RWPE2 (cell line): ENCODE measurements at regions not wholly inside any gene's neighbourhood (a gene's known extent, or its start where the extent isn't known, plus 50 kb on each side); places are given as distances from the start of the nearest gene placed in this dataset.

ENCODE experiments used
- ATAC-seq: fragments of 200-7000 bp; cut with Tn5 transposase; 3 replicates; pipeline ENCODE4 v1.9.1; 2021; ENCODE audit warnings: low read depth
- DNase-seq: peaks from one replicate; pipeline ENCODE4 v3.0.0-alpha.2; 2020; ENCODE audit warnings: low spot score
- H3K27ac ChIP-seq: fragments of 450-650 bp; 2 replicates; pipeline ENCODE4 v1.5.1; 2017; ENCODE audit warnings: mild to moderate bottlenecking; ENCODE audit not compliant: poor library complexity, severe bottlenecking
- H3K27me3 ChIP-seq: fragments of 250-450 bp; sonication (Bioruptor Pico); 2 replicates; pipeline ENCODE4 v1.5.1; 2021; ENCODE audit warnings: mild to moderate bottlenecking, moderate library complexity; ENCODE audit not compliant: insufficient read depth, poor library complexity, severe bottlenecking
- H3K36me3 ChIP-seq: fragments of 250-450 bp; sonication (Bioruptor Pico); 2 replicates; pipeline ENCODE4 v1.5.1; 2020; ENCODE audit warnings: low read depth, mild to moderate bottlenecking, moderate library complexity
- H3K4me1 ChIP-seq: fragments of 250-450 bp; sonication (Bioruptor Pico); 2 replicates; pipeline ENCODE4 v1.5.1; 2021; ENCODE audit warnings: mild to moderate bottlenecking, moderate library complexity; ENCODE audit not compliant: insufficient read depth, poor library complexity, severe bottlenecking
- H3K4me3 ChIP-seq: fragments of 250-450 bp; sonication (Bioruptor Pico); 2 replicates; pipeline ENCODE4 v1.5.1; 2021; ENCODE audit warnings: mild to moderate bottlenecking, moderate library complexity; ENCODE audit not compliant: severe bottlenecking
- H3K9me3 ChIP-seq: fragments of 250-450 bp; sonication (Bioruptor Pico); 2 replicates; pipeline ENCODE4 v1.5.1; 2021; ENCODE audit warnings: mild to moderate bottlenecking, moderate library complexity; ENCODE audit not compliant: severe bottlenecking
- TF ChIP-seq, protein P1 (sequence below): fragments of 450-650 bp; IDR thresholded peaks from one replicate; pipeline ENCODE4 v1.5.1; 2017; ENCODE audit warnings: mild to moderate bottlenecking, moderate library complexity; ENCODE audit not compliant: poor library complexity, severe bottlenecking

DNA sequence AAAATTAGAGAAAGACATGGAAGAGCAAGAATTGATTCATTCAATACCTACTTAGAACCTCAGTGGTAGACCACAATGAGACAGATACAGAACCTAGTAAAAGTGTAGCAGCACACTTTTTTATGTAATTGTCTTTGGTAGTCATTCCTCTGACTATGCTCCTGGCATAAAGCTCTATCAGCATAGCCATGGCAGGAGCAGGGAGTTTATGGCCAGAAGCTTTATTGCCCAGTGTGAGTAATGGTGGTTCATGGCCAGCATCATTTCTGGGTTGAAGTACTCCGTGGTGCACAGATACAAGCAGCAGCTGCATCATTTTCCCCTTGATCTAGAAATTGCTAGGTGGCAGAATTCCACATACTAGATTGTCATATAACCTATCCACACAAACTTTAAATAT is 352.6 kb downstream of the TBC1D4 start:
- Histone ChIP-seq H3K27me3 (no peaks in the 10 kb centered on the region), H3K27ac (no peak overlapping the region), H3K36me3 (no peaks in the 10 kb centered on the region), H3K4me1 (no peaks in the 10 kb centered on the region), H3K9me3 (no peaks in the 10 kb centered on the region), H3K4me3 (no peak overlapping the region)
- TF ChIP-seq, protein P1, sequence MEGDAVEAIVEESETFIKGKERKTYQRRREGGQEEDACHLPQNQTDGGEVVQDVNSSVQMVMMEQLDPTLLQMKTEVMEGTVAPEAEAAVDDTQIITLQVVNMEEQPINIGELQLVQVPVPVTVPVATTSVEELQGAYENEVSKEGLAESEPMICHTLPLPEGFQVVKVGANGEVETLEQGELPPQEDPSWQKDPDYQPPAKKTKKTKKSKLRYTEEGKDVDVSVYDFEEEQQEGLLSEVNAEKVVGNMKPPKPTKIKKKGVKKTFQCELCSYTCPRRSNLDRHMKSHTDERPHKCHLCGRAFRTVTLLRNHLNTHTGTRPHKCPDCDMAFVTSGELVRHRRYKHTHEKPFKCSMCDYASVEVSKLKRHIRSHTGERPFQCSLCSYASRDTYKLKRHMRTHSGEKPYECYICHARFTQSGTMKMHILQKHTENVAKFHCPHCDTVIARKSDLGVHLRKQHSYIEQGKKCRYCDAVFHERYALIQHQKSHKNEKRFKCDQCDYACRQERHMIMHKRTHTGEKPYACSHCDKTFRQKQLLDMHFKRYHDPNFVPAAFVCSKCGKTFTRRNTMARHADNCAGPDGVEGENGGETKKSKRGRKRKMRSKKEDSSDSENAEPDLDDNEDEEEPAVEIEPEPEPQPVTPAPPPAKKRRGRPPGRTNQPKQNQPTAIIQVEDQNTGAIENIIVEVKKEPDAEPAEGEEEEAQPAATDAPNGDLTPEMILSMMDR, result no peak
- DNase-seq (no peak), ATAC-seq (no peak)

DNA sequence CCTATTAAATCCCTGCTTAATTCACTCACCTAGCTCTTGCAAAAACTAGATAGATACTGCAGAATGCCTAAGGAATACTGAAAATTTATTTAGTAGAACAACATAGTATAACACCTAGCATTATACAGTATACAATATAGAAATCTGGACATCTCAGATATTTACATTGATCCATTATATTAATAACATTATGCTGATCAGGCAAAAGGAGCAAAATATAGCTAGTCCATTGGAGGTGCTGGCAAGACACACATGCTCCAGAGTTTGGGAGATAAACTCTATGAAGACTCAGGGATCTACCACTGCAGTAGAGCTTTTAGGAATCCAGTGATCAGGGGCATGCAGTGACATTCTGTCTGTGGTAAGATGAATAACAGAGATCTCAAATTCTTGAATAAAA is 357.6 kb downstream of the TBC1D4 start:
- Histone ChIP-seq H3K27me3 (no peaks in the 10 kb centered on the region), H3K4me3 (no peak overlapping the region), H3K36me3 (no peaks in the 10 kb centered on the region), H3K27ac (no peak overlapping the region), H3K4me1 (no peaks in the 10 kb centered on the region), H3K9me3 (no peaks in the 10 kb centered on the region)
- TF ChIP-seq, protein P1, result no peak
- DNase-seq (no peak), ATAC-seq (no peak)

DNA sequence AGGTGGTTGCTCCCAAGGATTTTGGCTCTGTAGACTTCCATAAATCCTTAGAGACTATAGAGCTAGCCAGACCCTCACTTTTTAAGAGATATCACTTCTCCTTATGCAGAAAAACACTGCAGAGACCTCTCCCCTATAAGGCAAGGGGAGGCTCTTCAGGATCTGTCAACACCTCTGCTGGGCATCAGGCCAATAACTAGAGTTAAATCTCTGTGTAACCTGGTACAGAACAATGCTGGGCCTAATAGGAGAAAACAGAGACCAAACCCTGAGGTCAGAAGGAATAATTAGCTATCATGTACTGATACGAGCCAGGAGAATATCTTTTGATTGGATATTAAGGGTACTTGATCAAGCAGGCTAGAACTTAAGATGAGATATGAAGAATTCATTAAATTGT is 358.5 kb downstream of the TBC1D4 start:
- ATAC-seq, result no peak
- Histone ChIP-seq H3K4me1 (no peaks in the 10 kb centered on the region), H3K27me3 (no peaks in the 10 kb centered on the region), H3K27ac (no peak overlapping the region), H3K9me3 (no peaks in the 10 kb centered on the region), H3K36me3 (no peaks in the 10 kb centered on the region), H3K4me3 (no peak overlapping the region)
- no peak for DNase-seq
- TF ChIP-seq, protein P1, result no peak

DNA sequence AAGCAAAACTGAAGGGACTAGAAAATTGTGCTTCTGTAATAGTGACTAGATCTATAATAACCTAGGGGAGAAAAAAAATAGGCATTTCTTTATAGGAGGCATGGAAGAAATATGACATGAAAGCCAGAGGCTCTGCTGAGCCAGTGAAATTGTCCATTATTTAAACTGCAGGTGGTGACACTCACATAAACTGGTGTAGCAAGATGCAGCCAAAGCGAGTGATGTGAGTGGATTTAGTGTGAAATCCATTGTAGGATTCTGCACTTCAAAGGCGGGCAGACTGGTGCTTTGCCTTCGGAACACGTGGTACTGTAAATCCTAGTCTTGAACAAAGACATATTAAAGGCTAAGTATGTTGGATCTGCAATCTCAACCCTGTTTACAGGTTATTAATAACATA is 361.9 kb downstream of the TBC1D4 start:
- H3K36me3 ChIP-seq, result no peaks in the 10 kb centered on the region
- DNase-seq, result no peak
- no peak overlapping the region for H3K4me3 ChIP-seq
- ATAC-seq, result no peak
- H3K9me3 ChIP-seq, result no peaks in the 10 kb centered on the region
- no peaks in the 10 kb centered on the region for H3K4me1 ChIP-seq
- TF ChIP-seq, protein P1, result no peak
- no peaks in the 10 kb centered on the region for H3K27me3 ChIP-seq
- no peak overlapping the region for H3K27ac ChIP-seq

DNA sequence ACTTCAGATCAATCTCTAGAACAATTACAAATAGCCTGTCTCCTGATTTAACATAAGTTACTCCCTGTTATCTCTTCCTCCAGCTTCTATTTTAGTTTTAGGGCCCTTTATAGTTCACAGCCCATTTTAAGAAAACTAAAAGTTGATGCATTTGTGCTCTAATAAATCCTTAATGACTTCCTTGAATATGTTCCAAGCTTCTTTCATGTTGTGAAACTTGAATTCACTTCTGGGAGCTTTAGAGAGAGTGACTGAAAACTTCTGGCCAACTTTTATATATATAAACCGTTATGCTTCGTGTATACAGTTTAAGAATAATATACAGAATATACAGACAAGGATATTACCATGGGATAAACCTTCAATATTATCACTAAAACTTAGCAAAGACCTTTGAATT is 366.8 kb downstream of the TBC1D4 start:
- Histone ChIP-seq H3K27ac (no peak overlapping the region), H3K4me3 (no peak overlapping the region), H3K4me1 (no peaks in the 10 kb centered on the region), H3K27me3 (no peaks in the 10 kb centered on the region), H3K36me3 (no peaks in the 10 kb centered on the region), H3K9me3 (no peaks in the 10 kb centered on the region)
- TF ChIP-seq, protein P1, result no peak
- DNase-seq (no peak), ATAC-seq (no peak)
